Right hindlimb (tissue), 1 donor: ENCODE measurements at regions not wholly inside any gene's neighbourhood (a gene's known extent, or its start where the extent isn't known, plus 50 kb on each side); places are given as distances from the start of the nearest gene placed in this dataset.
"Not testable (repeated sequence)": the region's sequence is repeated elsewhere in the genome, so short reads cannot be mapped to it uniquely, and the experiment has no call there.

Experiments
- DNase-seq: peaks from one replicate; pipeline ENCODE4 v3.0.0-alpha.2; 2018

GRCh38 chr10:42883993-42884983, 101.7 kb downstream of the BMS1 start:
- DNase-seq = no peak

- DNase-seq = no peak
Measured at GRCh38 chr10:42885491-42886270, 103.1 kb downstream of the BMS1 start.

GRCh38 chr10:42887734-42888503, 105.3 kb downstream of the BMS1 start:
- no peak for DNase-seq

- DNase-seq = no peak
Measured at GRCh38 chr10:42888504-42889095, 106.0 kb downstream of the BMS1 start.

- no peak for DNase-seq
Measured at GRCh38 chr10:42896735-42897134, 114.1 kb downstream of the BMS1 start.

GRCh38 chr10:42898037-42898960, 115.7 kb downstream of the BMS1 start:
- DNase-seq = no peak

GRCh38 chr10:42899036-42899435, 116.4 kb downstream of the BMS1 start:
- no peak for DNase-seq

GRCh38 chr10:42900346-42900745, 117.8 kb downstream of the BMS1 start:
- DNase-seq = not testable (repeated sequence)

GRCh38 chr10:42911359-42911758, 128.8 kb downstream of the BMS1 start:
- DNase-seq = no peak

- no peak for DNase-seq
Measured at GRCh38 chr10:42916974-42917373, 134.4 kb downstream of the BMS1 start.

- DNase-seq = no peak
Measured at GRCh38 chr10:42917821-42918220, 135.2 kb downstream of the BMS1 start.

- no peak for DNase-seq
Measured at GRCh38 chr10:42921951-42922350, 139.4 kb downstream of the BMS1 start.

- DNase-seq = no peak
Measured at GRCh38 chr10:42924484-42924883, 141.9 kb downstream of the BMS1 start.

GRCh38 chr10:42926843-42927242, 144.2 kb downstream of the BMS1 start:
- DNase-seq = no peak

- no peak for DNase-seq
Measured at GRCh38 chr10:42928064-42928463, 145.5 kb downstream of the BMS1 start.

- no peak for DNase-seq
Measured at GRCh38 chr10:42929236-42929635, 146.6 kb downstream of the BMS1 start.

GRCh38 chr10:42929993-42930392, 146.9 kb upstream of the RET start:
- no peak for DNase-seq

- DNase-seq = no peak
Measured at GRCh38 chr10:42930516-42931192, 146.2 kb upstream of the RET start.

GRCh38 chr10:42932116-42932515, 144.8 kb upstream of the RET start:
- no peak for DNase-seq

- no peak for DNase-seq
Measured at GRCh38 chr10:42932735-42933447, 144.0 kb upstream of the RET start.
